SK-N-SH treated with all-trans-retinoic acid at 6 μM for 48 hours (cell line): ENCODE measurements at regions not wholly inside any gene's neighbourhood (a gene's known extent, or its start where the extent isn't known, plus 50 kb on each side); places are given as distances from the start of the nearest gene placed in this dataset.

Experiments used
- ATAC-seq: fragments of 200-7000 bp; cut with Tn5 transposase; 3 replicates; pipeline ENCODE4 v1.9.1; 2020; ENCODE audit warnings: mild to moderate bottlenecking, moderate library complexity
- ARNTL ChIP-seq: fragments of 450-650 bp; formaldehyde crosslinking; IDR thresholded peaks from 2 replicates; pipeline ENCODE4 v1.5.0; 2020; ENCODE audit warnings: low read depth, mild to moderate bottlenecking, moderate library complexity, borderline replicate concordance
- BACH2 ChIP-seq: fragments of 250-450 bp; sonication (Bioruptor Pico); IDR thresholded peaks from 2 replicates; pipeline ENCODE4 v1.9.0; 2021; ENCODE audit warnings: mild to moderate bottlenecking, borderline replicate concordance
- ESRRG ChIP-seq: fragments of 250-450 bp; sonication (Bioruptor Pico); IDR thresholded peaks from 2 replicates; pipeline ENCODE4 v1.6.1; 2021; ENCODE audit warnings: mild to moderate bottlenecking
- ISL1 ChIP-seq: fragments of 250-450 bp; sonication (Bioruptor Pico); IDR thresholded peaks from 2 replicates; pipeline ENCODE4 v2.1.2; 2022; ENCODE audit warnings: mild to moderate bottlenecking, moderate library complexity
- OSR1 ChIP-seq: fragments of 250-450 bp; sonication (Bioruptor Pico); IDR thresholded peaks from 2 replicates; pipeline ENCODE4 v1.8.0; 2022; ENCODE audit warnings: moderate library complexity, mild to moderate bottlenecking, inconsistent platforms
- PPARA ChIP-seq: fragments of 250-450 bp; sonication (Bioruptor Pico); IDR thresholded peaks from 2 replicates; pipeline ENCODE4 v1.5.0; 2020; ENCODE audit warnings: mild to moderate bottlenecking, borderline replicate concordance
- RARB ChIP-seq: fragments of 250-450 bp; sonication (Bioruptor Pico); IDR thresholded peaks from 2 replicates; pipeline ENCODE4 v1.8.0; 2021; ENCODE audit warnings: mild to moderate bottlenecking, moderate library complexity
- SNAI2 ChIP-seq: fragments of 250-450 bp; sonication (Bioruptor Pico); IDR thresholded peaks from 2 replicates; pipeline ENCODE4 v1.5.0; 2020; ENCODE audit warnings: mild to moderate bottlenecking, moderate library complexity
- TCF4 ChIP-seq: fragments of 250-450 bp; sonication (Bioruptor Pico); IDR thresholded peaks from 2 replicates; pipeline ENCODE4 v1.8.0; 2021; ENCODE audit warnings: mild to moderate bottlenecking, moderate library complexity, borderline replicate concordance
- TOX ChIP-seq: fragments of 250-450 bp; sonication (Bioruptor Pico); IDR thresholded peaks from 2 replicates; pipeline ENCODE4 v1.8.0; 2021; ENCODE audit warnings: mild to moderate bottlenecking, moderate library complexity, borderline replicate concordance
- ZFP3 ChIP-seq: fragments of 250-450 bp; sonication (Bioruptor Pico); IDR thresholded peaks from 2 replicates; pipeline ENCODE4 v1.5.0; 2020; ENCODE audit warnings: mild to moderate bottlenecking, moderate library complexity
- ZFP30 ChIP-seq: fragments of 450-650 bp; formaldehyde crosslinking; IDR thresholded peaks from 2 replicates; pipeline ENCODE4 v1.5.0; 2022; ENCODE audit warnings: mild to moderate bottlenecking, moderate library complexity
- ZNF565 ChIP-seq: fragments of 450-650 bp; formaldehyde crosslinking; conservative IDR thresholded peaks from 2 replicates; pipeline ENCODE4 v1.5.0; 2020; ENCODE audit warnings: low read depth, mild to moderate bottlenecking, moderate library complexity
- ZNF70 ChIP-seq: fragments of 450-650 bp; formaldehyde crosslinking; IDR thresholded peaks from 2 replicates; pipeline ENCODE4 v1.5.0; 2020; ENCODE audit warnings: mild to moderate bottlenecking, moderate library complexity
- ZNF8 ChIP-seq: fragments of 450-650 bp; formaldehyde crosslinking; IDR thresholded peaks from 2 replicates; pipeline ENCODE4 v1.5.0; 2020; ENCODE audit warnings: mild to moderate bottlenecking, moderate library complexity
- TF ChIP-seq, protein P1 (sequence below): fragments of 250-450 bp; sonication (Bioruptor Pico); IDR thresholded peaks from 2 replicates; pipeline ENCODE4 v1.5.1; 2021; ENCODE audit warnings: mild to moderate bottlenecking, moderate library complexity
- TF ChIP-seq, protein P2 (sequence below): fragments of 250-450 bp; sonication (Bioruptor Pico); IDR thresholded peaks from 2 replicates; pipeline ENCODE4 v1.8.0; 2021; ENCODE audit warnings: low read depth, mild to moderate bottlenecking, moderate library complexity, borderline replicate concordance
- TF ChIP-seq, protein P3 (sequence below): fragments of 250-450 bp; sonication (Bioruptor Pico); IDR thresholded peaks from 2 replicates; pipeline ENCODE4 v1.8.0; 2020; ENCODE audit warnings: mild to moderate bottlenecking, moderate library complexity, borderline replicate concordance
- TF ChIP-seq, protein P4 (sequence below): fragments of 250-450 bp; sonication (Bioruptor Pico); IDR thresholded peaks from 2 replicates; pipeline ENCODE4 v1.5.0; 2020; ENCODE audit warnings: mild to moderate bottlenecking, moderate library complexity
- TF ChIP-seq, protein P5 (sequence below): fragments of 250-450 bp; sonication (Bioruptor Pico); IDR thresholded peaks from 2 replicates; pipeline ENCODE4 v1.5.1; 2020; ENCODE audit warnings: low read depth, mild to moderate bottlenecking, moderate library complexity

DNA sequence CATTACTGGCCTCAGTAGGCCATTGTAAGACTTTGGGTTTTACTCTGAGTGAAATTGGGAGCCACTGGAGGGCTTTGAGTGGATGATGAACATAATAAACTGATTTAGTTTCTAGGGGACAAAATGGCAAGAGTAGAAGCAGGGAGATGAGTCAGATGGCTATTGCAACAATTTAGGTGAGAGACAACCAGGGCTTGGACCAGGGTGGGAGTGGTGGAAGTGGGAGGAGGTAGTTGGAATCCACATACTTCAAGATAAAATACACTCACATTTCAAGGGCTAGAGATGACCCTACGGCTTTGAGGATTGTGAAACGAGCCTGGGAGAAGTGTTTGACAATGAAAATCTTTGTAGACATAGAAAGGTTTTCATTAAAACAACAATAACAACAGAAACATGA, 136.3 kb downstream of the ACTBL2 start (continued):
- TF ChIP-seq ISL1 (CRISPR knock-in tag) = no peak
- no peak for TF ChIP-seq SNAI2 (CRISPR knock-in tag)
- no peak for TF ChIP-seq ZFP30 (CRISPR knock-in tag)
- TF ChIP-seq ZNF8 = no peak
- no peak for TF ChIP-seq TOX
- no peak for TF ChIP-seq ESRRG (CRISPR knock-in tag)
- TF ChIP-seq, all 23 proteins: peak for 0

DNA sequence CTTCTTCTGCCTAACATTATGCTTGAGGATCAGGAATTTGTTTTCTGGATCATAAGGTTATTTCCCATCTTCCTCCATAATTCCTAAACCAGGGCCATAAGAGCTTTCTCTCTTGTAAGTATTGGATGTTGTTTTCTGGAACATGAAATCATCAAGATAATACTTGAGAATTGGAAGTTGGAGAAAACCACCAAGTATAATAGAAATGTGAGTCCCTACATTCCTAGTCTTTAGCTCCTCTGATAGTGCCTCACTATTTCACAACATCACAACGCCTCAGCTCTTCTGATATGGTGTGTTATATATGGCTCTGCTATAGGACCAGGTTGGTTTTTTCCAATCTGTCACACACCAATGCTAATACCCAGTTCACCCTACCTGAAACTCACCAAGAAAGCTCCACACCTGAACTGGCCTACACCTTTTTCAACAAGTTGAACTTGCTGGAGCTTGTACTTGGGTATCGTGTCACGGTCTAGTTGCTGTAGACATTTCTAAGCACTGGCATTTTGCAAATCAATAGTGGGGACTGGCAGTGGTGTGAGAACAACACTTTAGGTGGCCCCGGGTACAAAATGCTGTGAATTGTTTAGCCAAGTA, 141.1 kb downstream of the ACTBL2 start:
- no peak for ATAC-seq
- TF ChIP-seq, protein P1, sequence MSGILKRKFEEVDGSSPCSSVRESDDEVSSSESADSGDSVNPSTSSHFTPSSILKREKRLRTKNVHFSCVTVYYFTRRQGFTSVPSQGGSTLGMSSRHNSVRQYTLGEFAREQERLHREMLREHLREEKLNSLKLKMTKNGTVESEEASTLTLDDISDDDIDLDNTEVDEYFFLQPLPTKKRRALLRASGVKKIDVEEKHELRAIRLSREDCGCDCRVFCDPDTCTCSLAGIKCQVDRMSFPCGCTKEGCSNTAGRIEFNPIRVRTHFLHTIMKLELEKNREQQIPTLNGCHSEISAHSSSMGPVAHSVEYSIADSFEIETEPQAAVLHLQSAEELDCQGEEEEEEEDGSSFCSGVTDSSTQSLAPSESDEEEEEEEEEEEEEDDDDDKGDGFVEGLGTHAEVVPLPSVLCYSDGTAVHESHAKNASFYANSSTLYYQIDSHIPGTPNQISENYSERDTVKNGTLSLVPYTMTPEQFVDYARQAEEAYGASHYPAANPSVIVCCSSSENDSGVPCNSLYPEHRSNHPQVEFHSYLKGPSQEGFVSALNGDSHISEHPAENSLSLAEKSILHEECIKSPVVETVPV = no peak
- no peak for TF ChIP-seq TCF4 (CRISPR knock-in tag)
- no peak for TF ChIP-seq RARB (CRISPR knock-in tag)

DNA sequence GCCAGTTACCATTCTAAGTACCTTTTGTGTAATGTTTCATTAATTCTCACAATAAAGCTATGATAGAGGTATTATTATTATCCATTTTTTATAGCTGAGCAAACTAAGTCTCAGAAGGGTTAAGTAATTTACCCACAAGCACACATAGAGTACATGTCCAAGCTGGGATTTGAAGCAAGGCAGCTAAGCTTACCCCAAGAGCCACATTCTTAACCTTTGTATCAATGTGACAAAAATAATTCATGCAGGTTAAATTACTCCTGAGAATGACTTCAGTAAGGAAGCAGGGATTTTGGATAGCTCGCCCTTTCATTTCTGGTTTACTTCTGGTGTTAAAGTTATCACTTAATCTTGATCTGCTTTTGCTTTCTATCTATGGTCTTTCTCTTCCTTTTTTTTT, 141.9 kb downstream of the ACTBL2 start:
- ATAC-seq = no peak
- TF ChIP-seq ZFP3 = no peak
- TF ChIP-seq PPARA (CRISPR knock-in tag) = no peak
- TF ChIP-seq, protein P2, sequence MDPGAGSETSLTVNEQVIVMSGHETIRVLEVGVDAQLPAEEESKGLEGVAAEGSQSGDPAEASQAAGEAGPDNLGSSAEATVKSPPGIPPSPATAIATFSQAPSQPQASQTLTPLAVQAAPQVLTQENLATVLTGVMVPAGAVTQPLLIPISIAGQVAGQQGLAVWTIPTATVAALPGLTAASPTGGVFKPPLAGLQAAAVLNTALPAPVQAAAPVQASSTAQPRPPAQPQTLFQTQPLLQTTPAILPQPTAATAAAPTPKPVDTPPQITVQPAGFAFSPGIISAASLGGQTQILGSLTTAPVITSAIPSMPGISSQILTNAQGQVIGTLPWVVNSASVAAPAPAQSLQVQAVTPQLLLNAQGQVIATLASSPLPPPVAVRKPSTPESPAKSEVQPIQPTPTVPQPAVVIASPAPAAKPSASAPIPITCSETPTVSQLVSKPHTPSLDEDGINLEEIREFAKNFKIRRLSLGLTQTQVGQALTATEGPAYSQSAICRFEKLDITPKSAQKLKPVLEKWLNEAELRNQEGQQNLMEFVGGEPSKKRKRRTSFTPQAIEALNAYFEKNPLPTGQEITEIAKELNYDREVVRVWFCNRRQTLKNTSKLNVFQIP (CRISPR knock-in tag) = no peak
- TF ChIP-seq, protein P3, sequence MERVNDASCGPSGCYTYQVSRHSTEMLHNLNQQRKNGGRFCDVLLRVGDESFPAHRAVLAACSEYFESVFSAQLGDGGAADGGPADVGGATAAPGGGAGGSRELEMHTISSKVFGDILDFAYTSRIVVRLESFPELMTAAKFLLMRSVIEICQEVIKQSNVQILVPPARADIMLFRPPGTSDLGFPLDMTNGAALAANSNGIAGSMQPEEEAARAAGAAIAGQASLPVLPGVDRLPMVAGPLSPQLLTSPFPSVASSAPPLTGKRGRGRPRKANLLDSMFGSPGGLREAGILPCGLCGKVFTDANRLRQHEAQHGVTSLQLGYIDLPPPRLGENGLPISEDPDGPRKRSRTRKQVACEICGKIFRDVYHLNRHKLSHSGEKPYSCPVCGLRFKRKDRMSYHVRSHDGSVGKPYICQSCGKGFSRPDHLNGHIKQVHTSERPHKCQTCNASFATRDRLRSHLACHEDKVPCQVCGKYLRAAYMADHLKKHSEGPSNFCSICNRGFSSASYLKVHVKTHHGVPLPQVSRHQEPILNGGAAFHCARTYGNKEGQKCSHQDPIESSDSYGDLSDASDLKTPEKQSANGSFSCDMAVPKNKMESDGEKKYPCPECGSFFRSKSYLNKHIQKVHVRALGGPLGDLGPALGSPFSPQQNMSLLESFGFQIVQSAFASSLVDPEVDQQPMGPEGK (CRISPR knock-in tag) = no peak
- TF ChIP-seq, protein P4, sequence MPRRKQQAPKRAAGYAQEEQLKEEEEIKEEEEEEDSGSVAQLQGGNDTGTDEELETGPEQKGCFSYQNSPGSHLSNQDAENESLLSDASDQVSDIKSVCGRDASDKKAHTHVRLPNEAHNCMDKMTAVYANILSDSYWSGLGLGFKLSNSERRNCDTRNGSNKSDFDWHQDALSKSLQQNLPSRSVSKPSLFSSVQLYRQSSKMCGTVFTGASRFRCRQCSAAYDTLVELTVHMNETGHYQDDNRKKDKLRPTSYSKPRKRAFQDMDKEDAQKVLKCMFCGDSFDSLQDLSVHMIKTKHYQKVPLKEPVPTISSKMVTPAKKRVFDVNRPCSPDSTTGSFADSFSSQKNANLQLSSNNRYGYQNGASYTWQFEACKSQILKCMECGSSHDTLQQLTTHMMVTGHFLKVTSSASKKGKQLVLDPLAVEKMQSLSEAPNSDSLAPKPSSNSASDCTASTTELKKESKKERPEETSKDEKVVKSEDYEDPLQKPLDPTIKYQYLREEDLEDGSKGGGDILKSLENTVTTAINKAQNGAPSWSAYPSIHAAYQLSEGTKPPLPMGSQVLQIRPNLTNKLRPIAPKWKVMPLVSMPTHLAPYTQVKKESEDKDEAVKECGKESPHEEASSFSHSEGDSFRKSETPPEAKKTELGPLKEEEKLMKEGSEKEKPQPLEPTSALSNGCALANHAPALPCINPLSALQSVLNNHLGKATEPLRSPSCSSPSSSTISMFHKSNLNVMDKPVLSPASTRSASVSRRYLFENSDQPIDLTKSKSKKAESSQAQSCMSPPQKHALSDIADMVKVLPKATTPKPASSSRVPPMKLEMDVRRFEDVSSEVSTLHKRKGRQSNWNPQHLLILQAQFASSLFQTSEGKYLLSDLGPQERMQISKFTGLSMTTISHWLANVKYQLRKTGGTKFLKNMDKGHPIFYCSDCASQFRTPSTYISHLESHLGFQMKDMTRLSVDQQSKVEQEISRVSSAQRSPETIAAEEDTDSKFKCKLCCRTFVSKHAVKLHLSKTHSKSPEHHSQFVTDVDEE (CRISPR knock-in tag) = no peak
- TF ChIP-seq SNAI2 (CRISPR knock-in tag) = no peak
- TF ChIP-seq BACH2 (CRISPR knock-in tag) = no peak
- no peak for TF ChIP-seq ESRRG (CRISPR knock-in tag)
- no peak for TF ChIP-seq ZNF70 (CRISPR knock-in tag)
- no peak for TF ChIP-seq RARB (CRISPR knock-in tag)
- TF ChIP-seq ISL1 (CRISPR knock-in tag) = no peak
- TF ChIP-seq ZNF8 = no peak
- TF ChIP-seq, protein P5, sequence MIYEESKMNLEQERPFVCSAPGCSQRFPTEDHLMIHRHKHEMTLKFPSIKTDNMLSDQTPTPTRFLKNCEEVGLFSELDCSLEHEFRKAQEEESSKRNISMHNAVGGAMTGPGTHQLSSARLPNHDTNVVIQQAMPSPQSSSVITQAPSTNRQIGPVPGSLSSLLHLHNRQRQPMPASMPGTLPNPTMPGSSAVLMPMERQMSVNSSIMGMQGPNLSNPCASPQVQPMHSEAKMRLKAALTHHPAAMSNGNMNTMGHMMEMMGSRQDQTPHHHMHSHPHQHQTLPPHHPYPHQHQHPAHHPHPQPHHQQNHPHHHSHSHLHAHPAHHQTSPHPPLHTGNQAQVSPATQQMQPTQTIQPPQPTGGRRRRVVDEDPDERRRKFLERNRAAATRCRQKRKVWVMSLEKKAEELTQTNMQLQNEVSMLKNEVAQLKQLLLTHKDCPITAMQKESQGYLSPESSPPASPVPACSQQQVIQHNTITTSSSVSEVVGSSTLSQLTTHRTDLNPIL (CRISPR knock-in tag) = no peak
- TF ChIP-seq OSR1 = no peak
- TF ChIP-seq TOX = no peak
- no peak for TF ChIP-seq ZNF565 (CRISPR knock-in tag)

DNA sequence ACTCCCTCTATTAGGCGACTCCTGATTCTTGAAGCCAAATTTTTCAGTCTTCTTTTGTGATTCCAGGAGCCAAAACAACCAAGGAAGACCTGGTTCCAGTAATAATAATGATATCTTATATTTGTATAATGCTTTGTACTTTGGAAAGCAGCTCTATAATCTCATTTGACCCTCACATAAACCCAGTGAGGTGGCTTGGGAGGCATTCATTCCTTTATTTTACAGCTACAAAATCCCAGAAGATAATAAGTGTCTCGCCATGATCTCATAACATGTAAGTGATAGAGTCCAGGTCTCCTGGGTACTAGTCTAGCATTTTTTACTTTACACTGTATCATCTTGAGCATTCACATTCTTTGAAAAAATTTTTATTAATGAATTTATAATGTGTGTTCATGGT, 143.1 kb downstream of the ACTBL2 start:
- no peak for TF ChIP-seq OSR1
- no peak for TF ChIP-seq ARNTL (CRISPR knock-in tag)
- TF ChIP-seq, protein P4 (CRISPR knock-in tag) = no peak
- TF ChIP-seq ESRRG (CRISPR knock-in tag) = no peak
- no peak for ATAC-seq
